IPS DF 19.7 (cell line): ENCODE measurements at regions not wholly inside any gene's neighbourhood (a gene's known extent, or its start where the extent isn't known, plus 50 kb on each side); places are given as distances from the start of the nearest gene placed in this dataset.

ENCODE experiments used
- DNase-seq: peaks from one replicate; pipeline ENCODE4 v3.0.0-alpha.2; 2013; ENCODE audit warnings: low read depth, low spot score

DNA sequence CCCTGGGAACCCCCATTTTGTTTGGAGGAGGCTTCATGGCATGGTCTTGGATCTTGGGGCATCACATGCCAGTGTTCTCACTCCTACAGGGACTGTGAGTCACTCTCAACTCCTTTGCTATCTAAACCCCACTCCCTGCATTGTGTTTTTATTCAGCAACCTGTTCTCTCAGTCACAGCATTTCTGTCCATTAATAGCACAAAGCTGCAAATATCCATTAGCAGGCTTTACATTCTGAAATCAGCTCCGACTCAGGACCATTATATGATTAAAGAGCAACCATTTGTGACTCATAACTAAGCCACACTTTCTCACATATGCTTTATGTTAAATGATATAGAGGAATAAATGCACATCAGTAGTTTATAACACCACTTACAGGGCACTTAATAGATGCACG lies 462.1 kb upstream of the BRINP1 start:
- DNase-seq = no peak

DNA sequence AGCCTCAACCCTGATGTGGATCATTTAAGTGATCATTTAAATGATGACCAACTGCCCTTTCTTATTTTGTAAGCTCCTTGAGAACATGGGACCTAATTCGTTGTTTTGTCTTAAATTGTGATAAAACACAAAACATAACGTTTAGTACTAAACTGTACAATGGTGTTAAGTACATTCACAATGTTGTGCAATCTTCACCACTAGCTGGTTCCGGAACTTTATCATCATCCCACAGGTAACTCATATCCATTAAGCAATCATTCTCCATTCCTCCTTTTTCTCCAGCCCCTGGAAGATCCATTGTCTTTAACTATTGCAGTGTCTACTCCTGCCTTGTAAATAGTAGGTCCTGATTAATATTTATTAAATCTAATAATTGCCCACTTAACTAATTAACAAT lies 460.5 kb upstream of the BRINP1 start:
- DNase-seq = no peak

DNA sequence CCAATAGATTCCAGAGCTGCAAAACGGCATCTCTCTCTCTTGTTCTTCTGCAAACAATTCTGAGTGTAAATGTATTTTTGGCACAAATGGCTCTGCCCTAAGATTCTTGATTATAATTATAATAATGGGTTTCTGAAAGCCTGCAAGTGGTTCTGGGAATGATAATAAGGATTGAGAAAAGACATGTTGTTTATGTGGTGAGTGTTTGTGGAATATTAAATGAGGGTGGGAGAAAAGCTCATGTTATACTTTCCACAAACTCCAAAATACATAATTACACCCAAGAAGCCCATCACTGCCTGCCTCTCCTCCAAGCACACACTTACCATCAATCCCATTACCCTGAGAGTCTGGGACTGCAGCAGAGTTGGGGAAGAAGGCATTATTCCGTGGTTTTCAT lies 460.0 kb upstream of the BRINP1 start:
- no peak for DNase-seq

DNA sequence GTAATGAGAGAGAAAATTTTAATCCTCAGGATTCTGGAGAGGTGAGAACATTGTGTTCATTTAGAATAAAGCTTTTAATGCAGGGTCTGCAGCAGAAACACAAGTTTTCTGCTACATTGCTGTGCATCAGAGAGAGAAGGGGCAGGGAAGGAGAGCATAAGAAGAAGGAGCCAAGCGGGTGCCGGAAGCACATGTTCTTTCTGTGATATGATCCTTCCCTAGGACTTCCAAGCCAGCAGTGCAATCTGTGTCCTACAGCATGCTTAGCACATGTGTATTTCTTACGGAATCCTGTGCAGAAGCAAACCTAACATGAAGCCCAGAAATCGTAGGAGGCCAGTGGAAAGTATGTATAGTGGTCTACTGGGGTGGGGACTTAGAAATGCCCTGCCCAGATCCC lies 458.3 kb upstream of the BRINP1 start:
- no peak for DNase-seq

DNA sequence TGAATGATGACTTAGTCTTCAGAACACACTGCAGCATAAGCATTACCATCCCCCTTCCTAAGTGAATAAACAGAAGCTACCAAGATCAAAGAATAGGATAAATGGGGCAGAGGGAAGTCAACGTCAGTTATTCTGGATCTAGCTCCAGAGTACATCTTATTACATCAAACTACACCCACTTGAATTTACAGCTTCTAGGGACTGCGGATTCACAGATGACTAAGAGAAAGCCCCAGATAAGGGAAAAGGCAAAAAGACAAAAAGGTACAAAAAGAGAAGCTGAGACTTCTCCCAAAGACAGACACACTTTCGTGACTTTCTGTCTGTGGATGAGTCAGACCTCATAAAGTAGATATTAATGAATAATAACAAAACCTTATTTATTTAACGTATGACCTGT lies 457.9 kb upstream of the BRINP1 start:
- DNase-seq = no peak

DNA sequence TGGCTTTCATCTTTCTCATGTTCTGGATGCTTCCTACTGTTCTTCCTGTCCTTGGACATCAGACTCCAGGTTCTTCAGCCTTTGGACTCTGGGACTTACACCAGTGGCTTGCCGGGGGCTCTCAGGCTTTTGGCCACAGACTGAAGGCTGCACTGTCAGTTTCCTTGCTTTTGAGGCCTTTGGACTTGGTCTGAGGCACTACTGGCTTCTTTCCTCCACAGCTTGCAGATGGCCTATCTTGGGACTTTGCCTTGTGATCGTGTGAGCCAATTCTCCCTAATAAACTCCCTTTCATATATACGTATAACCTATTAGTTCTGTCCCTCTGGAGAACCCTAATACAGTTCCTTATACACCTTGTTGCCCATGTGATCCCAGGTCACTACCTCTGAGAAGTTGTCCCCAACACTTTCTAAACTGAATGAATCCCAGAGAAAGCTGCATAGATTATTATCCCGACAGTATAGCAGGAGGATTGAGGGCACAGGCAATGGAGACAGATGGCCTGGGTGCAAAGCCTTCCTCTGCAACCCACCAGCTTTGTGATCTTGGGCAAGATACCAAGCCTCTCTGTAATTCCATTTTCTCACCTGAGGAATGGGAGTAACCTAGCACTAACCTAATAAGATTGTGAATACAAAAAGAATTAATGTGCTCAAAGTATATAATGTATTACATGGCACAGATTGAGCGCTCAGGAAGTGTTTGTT lies 449.6 kb upstream of the BRINP1 start:
- no peak for DNase-seq

DNA sequence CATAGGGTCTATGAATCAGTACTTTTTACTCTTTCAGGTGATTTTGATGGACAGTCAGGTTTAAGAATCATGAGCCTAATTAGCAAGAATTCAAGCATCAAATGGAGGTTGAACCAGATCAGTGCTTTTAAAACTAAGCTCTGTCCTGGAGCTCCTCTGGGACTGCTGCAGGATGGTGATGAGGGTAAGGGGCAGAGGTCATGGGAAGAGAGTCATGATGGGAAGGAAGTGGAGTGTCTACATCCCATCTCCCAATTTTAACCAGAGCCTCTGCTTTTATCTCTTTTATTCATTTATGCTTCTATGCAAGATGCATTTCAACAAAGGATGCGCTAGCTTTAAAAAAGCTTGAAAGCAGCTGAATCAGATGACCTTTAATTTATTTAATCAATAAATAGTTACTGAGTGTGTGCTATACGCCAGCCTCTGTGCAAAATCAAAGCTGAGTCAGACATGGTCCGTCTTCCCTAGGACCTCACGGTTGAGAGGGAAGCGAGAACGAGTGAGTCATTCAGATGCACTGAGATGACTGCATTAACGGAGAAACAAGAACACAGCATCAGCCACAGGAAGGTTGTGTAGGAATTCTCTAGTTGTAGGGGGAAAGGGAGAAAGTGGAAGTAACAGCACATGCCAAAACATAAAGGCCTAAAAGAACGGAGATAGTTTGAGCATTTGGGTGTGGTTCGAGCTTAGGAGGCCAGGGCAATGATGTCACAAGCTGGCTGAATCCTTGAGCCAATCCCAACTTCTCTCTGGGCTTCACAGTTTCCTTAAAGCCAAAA lies 441.6 kb upstream of the BRINP1 start:
- no peak for DNase-seq

DNA sequence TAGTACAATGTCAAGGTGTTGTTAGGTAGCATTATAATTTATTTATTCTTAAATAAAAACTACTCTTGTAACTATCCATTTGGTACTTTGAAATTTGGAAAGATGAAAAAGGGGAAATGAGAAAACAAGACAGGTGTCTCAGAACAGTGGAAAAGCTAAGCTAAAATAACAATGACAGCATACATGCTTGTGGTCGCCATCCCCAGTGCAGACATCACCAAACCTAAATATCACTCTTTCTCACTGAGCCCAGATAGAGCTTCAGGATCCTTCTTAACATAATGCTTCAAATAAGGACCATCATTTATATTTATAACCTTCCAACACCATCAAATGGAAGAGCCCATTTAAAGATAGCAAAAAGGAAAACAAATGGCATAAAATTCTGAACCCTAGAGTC lies 434.4 kb upstream of the BRINP1 start:
- DNase-seq = no peak

DNA sequence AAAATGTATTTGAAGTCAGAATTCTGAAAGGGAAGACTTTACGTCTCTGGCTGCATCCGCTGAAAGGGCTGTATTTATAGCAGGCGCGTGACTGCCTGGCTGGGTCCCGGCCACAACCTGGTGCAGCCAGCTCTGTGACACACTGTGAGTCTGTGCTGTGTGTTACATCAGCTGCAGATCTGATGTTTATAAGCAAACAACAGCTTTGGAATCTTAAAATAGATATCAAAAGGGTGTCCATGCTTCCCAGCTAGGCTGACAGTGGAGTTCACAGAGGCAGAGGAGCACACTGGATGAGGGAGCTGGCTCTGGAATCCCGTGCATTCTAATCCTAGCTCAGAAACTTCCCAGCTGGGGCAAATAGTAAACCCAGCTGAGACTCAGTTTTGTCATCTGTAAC lies 433.4 kb upstream of the BRINP1 start:
- no peak for DNase-seq

DNA sequence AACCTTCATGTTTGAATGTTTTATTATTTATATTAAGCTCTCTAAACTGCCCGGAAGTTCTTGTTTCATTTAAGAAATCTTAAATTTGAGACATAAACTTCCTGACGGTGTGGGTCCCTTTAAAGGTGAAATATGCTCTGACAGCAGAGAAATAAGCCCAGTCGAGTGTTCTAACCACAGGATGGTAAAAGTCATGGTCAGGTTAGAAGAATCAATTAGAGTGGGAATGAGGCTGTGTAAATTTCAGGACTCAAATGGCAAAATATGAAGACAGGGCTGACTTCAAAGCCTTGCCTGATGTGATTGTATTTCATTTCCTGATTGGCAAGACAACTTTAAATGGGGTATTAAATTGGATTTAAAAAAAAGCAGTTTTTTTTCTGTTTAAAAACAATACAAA lies 432.9 kb upstream of the BRINP1 start:
- no peak for DNase-seq

DNA sequence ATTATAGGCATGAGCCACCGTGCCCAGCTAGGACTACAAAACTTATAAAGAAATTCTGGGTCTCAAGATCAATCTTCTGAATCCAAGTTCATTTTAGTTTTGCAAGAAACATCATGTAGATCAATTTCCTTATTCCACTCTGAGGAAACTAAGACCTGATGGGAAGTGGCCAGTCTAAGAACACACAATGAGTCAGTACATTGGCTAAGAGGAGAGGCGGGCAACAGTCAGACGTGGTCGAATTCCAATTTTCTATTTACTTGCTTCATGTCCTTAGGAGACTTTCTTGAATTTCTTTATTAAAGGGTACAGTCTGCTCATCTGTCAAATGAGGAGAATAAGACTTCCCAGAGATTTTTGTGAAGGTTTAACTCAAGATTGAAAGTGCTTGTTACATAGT lies 432.1 kb upstream of the BRINP1 start:
- no peak for DNase-seq

DNA sequence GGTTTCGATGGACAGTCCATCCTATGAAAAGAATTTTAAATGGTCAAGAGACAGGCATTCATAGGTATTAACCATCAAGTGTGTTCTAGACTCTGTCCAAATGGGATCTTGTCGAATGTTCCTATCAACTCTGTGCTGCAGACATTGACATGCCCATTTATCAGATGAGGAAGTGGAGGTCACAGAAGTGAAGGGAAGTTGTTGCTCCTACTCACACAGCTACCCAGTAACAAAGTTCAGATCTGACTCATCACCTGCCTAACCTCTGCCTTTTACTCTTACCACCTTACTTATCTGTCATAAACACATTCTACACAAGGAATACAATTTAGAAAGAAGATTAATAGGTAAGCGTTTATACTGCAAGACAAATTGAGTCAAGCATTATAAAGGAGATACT lies 426.2 kb upstream of the BRINP1 start:
- no peak for DNase-seq

DNA sequence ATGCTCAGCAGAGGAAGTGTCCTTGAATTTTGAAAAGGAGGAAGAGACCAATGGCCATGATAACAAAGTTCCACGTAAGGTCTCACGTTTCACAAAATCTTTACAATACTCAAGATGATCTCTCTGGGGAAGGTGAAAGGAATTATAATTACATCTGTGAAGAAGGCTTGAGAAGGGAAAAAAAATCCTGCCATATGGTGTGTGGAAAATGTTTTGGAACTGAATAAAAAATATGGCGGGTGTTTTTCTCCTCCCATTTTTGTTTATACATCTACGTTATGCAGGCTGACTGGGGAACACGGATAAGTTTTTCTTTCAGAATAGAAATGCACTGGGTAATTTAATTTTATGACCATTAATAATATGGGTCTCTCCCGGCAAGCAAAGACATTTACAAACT lies 425.6 kb upstream of the BRINP1 start:
- DNase-seq = no peak

DNA sequence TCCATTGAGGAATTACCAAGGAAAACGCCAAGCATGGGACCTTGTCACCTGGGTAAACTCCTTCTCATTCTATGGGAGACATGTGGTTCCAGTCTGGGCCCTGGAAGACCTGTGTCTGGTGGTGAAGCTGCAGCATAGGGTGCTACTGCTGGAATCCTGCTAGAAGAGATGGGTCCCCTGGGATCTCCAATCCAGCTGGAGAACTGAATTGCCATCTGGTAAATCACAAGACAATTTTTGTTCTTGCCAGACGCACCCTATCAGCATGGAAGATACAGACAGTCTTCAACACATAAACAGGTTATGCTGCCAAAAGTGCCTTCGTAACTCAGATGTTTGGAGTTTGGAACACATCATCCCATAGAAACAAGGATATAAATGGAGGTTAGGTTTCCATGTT lies 424.0 kb upstream of the BRINP1 start:
- no peak for DNase-seq

DNA sequence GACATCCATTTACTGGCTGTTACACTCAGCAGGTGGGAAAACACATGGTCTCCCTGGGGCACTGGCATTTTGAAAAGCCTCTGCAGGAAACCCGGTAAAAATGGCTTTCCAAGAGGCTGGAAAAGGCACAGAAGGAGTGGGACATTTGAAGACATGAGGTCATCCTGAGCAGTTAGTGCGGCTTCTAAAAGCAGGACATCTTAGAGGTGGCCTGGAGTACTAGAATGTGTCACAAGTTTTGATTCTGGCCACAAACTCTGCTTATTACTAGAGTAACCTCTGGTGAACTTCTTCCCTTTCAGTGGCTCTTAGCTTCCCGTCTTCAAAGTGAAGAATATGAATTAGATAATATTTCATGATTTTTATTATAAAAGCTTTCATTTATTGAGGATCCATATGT lies 423.0 kb upstream of the BRINP1 start:
- no peak for DNase-seq

DNA sequence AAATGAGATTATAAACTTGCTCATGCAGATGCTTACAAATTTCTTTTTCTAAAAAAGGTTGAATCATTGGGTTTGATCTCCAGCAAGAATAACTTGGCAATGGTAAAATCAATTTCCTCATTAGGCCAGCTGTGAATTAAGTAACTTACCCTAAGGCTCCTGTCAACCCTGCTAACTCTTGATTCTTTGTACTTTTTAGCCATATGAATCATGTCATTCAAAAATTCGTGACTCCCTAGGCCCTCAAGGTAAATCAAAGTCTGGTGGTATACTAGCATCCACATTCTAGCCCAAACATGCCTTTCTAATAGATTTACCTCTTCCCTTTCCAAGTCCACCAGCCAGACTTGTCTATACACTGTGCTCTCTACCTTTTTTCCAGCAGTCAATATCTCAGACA lies 420.8 kb upstream of the BRINP1 start:
- DNase-seq = no peak

DNA sequence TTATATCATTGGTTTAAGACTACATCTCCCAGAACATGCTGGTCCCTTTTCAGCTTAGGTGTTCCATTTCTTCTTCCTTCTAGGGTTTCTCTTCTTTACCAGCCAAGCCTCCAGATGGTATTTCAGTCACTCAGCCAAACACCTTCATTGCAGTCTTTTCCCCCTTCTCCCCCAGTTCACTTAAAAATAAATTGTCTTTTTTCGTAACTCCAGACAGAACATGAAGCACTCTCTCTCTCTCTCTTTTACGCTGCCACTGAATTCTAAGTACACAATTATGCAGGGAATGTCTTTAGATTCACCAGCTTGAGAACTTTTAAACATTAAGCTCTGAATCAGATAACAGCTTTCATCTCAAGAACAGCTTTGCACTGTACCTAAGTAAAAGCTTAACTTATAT lies 419.7 kb upstream of the BRINP1 start:
- DNase-seq = no peak

DNA sequence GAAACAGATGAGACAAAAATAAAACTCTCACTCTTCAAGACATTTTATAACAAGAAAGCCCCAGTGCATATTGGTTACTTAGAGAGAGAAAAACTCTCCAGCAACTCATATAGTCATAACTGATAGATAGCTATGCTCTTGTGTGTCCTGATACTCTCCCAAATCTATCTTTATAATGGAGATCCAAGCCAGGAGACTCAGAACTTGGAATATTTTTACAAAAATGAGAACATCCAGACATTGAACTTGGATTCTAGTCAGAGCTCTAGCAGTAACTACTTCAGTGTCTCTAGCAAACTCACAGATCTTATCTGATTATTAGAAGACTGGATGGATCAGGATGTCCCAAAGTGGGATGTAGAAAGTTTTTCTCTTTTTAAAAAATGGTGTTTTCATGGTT lies 412.7 kb upstream of the BRINP1 start:
- no peak for DNase-seq

DNA sequence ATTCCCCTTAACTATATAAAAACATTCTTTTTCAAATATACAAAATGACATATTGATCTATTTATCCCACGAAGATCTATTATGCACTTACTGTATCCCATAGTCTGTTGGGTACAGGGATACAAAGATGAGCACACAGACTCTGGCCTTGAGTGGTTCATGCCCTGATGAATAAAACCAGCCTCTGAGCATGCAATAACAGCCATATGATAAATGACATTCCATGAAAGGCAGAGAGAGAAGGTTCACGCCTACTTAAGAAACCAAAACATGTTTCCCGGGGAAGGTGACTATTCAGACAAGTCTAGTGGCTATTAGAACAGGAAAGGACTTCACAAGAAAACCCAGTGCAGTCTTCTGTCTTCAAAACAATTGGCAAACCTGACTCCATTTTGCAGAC lies 406.2 kb upstream of the BRINP1 start:
- no peak for DNase-seq

DNA sequence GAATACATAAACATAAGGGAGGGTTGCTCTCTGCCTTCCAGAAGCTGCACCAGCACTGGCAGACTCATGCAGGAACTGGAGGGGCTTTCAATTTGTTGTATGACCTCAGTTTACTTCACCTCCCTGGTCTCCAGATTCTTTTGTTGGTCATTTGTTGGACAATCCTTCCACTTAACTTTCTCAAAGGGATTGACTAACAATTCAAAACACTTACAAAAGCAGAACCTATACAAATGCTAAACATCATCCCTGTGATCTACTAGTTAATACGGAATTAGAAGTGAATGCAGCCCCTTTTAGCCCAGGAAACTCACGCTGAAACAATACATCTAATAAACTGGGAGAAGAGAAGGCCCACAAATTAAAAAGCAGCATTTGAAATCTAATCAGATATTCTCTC lies 404.6 kb upstream of the BRINP1 start:
- no peak for DNase-seq

DNA sequence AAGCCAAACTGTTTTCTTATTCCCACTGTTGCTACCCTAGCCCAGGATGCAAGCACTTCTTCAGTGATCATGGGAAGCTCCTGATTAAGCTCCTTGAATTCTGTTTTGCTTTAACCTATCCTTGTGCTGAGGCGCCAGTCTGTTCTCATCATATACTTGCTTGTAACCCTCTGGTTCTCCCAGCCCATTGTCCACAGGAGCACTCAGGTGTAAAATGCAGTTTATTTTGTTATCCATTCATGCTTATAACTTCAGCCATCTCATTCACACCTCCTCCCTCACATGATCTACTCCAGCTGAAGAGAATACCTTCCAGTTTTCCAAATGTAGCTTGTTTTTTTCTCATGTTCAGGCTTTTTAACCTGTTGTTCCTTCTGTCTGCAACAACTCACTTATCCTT lies 402.1 kb upstream of the BRINP1 start:
- DNase-seq = no peak

DNA sequence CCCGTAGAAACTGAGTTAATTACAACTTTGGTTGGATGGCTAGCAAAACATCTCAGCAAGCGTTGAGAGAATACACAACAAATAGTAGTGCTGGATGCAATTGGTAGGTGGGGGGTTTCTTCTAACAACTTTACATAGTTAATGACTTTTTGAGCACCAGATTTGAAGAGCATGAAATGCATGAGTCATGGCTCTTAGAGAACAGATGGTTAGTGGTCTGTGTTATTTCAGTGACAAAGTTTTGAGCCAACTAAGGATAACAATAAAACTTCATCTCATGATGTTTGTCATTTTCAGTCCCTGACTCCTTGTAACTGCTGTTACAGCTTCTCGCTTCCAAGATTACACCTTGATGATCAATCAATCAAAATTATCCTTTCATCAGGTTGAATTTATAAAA lies 399.0 kb upstream of the BRINP1 start:
- DNase-seq = no peak

DNA sequence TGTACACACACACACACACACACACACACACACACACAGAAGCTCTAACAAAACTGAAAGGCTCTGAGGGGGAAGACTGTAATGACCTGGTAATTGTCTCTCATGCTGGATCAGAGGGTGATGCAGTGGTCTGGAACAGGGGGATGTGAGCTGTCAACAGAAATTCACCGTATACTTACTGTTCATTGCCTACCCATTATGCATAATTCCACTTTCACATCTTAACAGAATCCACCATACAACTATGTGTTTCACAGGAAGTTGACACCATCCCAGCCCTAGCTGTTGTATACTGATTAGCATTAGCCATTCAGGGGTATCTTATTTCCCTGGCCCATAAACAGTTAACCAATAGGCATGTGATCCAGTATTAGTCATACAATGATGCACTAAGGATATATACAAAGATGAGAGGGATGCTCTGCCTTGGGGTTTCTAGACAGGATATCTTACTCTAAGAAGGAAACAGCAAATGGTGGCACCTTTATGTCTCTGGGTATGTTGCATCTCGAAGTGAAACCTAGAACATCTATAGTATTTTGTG lies 396.5 kb upstream of the BRINP1 start:
- no peak for DNase-seq
